IPS-NIHi11 (cell line): ENCODE measurements at regions not wholly inside any gene's neighbourhood (a gene's known extent, or its start where the extent isn't known, plus 50 kb on each side); places are given as distances from the start of the nearest gene placed in this dataset.

Experiments
- DNase-seq: peaks from one replicate; pipeline ENCODE4 v3.0.0; 2012; ENCODE audit warnings: mixed read lengths, low spot score

GRCh38 chr20:50301165-50301564 is 110.5 kb downstream of the CEBPB start:
- no peak for DNase-seq

- DNase-seq, result no peak
These were observed 111.1 kb downstream of the CEBPB start for GRCh38 chr20:50301712-50302111.

DNA sequence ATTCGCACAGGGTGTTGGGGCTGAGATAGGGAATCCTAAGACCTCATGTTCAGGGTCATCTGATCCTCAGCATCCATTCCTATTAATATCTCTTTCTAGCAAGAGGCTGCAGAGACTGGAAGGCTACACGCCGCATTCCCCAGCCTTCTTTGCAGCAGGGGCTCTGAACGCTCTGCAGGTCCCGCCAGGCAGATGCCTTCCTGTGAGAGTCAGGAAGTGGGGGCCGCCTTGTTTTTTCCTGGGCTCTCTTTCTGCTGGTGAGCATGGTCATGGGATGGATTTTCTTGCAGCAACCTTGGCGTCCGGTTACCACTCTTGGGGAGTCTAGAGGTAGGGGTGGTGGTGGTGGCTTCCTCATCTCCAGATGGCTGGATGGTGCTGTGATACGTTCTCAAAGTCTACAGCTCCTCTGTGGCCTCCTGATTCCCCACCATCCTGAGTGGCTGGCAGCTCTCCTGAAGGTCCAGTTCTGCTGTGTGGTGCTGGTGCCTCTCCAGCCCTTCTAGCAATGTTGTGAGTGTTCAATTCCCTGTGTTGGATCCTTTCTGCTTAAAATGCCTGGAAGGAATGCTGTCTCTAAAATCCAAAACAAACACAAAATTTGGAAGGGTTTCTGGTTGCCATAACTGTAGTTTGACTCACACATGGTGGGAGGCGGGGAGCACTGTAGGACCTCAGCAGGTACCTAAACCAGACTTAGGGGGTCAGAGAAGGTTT is 111.9 kb downstream of the CEBPB start:
- DNase-seq, result no peak

GRCh38 chr20:50303573-50304500 is 113.2 kb downstream of the CEBPB start:
- DNase-seq, result no peak

GRCh38 chr20:50304501-50304856 is 113.8 kb downstream of the CEBPB start:
- DNase-seq, result no peak

- no peak for DNase-seq
These were observed 114.4 kb downstream of the CEBPB start for GRCh38 chr20:50304923-50305635.

GRCh38 chr20:50305636-50306477 is 115.2 kb downstream of the CEBPB start:
- no peak for DNase-seq

- DNase-seq, result no peak
These were observed 116.1 kb downstream of the CEBPB start for GRCh38 chr20:50306478-50307423.

DNA sequence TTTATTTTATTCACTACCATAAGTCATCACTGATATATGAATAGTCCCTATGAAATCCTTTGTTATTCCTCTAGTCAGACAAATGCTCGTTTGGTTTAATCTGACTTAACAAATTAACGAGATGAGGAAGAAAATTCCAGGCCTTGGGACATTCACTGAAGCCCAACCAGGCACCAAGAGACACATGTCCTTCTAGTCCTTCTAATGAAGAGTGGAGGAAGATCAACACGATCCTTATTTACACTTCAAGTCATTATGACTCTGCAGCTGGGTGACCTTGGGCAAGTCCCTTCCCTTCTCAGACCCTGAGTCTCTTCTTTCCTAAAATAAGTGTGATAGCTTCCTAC is 117.5 kb downstream of the CEBPB start:
- DNase-seq, result no peak

DNA sequence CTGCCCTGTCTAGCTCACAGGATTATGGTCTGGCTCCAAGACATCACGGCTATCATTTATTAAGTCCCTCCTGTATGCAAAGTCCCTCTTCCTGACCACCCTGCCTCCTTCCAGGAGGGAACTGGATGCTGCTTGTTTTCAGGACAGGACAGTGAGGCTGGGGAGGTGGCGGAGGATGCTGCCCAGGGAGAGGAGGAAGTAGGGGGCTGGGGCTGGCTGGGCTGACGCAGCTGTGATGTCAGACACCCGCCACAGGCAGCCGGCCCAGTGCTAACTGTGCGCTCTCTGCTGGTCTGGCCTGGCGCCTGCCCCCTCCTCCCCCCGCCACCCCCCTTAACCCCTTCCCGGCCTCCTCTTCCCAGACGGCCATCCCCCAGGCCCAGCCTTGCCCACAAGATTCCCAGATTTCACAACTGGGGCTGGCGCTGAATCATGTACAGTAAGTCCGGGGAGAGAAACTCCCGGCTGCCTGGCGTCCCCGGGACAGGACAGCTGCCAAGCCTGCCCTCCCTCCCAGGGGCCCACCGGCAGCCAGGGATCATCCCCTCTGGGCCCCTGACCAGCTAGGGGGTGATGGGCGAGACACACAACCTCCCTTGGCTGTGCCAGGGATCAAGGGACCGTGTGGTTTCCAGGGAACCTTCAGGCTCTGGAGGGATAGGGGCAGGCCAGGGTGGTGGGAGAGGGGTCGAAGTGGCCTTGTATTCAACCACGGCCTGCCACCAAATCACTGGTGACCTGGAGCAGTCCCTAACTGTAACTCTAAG is 118.1 kb downstream of the CEBPB start:
- DNase-seq, result peak; percentile 83

- DNase-seq, result no peak
These were observed 118.7 kb downstream of the CEBPB start for GRCh38 chr20:50309280-50309763.

GRCh38 chr20:50309764-50310672 is 119.4 kb downstream of the CEBPB start:
- DNase-seq, result no peak

GRCh38 chr20:50310673-50311051 is 120.0 kb downstream of the CEBPB start:
- no peak for DNase-seq

- no peak for DNase-seq
These were observed 120.8 kb downstream of the CEBPB start for GRCh38 chr20:50311308-50312001.

DNA sequence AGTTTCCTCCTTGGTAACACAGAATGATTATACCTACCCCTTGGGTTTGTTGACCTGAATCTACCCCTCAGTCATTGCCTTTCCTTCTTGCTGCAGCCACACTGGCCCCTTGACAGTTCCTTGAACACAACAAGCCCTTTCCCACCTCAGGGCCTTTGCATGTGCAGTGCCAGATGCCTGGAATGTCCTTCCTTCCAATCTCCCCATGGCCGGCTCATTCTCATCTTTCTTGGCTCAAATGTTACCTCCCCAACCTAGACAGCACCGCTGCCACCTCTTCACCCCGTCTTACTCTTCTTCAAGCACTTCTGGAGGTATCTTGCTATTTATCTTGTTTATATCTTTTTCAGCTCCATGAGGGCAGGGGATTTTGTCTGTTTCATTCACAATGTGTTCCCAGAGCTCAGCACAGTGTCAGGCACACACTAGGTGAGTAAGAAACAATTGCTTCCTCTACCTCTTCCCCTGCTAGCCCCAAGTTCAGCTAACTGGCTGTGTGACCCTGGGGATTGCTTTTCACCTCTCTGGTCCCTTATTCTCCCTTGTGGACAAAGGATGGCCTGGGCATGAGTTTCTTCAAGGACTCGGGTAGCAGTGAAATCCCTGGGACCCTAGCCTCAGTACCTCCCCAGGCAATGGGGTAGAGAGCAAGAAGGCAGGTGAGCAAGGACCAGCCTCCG is 121.5 kb downstream of the CEBPB start:
- no peak for DNase-seq

GRCh38 chr20:50312682-50313521 is 122.3 kb downstream of the CEBPB start:
- no peak for DNase-seq

- DNase-seq, result no peak
These were observed 122.8 kb downstream of the CEBPB start for GRCh38 chr20:50313522-50313820.
